Left cardiac atrium (tissue), 4 donors: ENCODE measurements at regions not wholly inside any gene's neighbourhood (a gene's known extent, or its start where the extent isn't known, plus 50 kb on each side); places are given as distances from the start of the nearest gene placed in this dataset.

Source experiments
- ATAC-seq, 2 donors: fragments of 200-7000 bp; cut with Tn5 transposase; one replicate each; pipeline ENCODE4 v1.9.1; 2020; ENCODE audit warnings: mild to moderate bottlenecking in 2 of 2, moderate library complexity in 2 of 2
- DNase-seq: peaks from one replicate; pipeline ENCODE4 v3.0.0-alpha.2; 2020
- intact Hi-C, 2 donors: fragments of 100-400 bp; cut with DNase I; formaldehyde crosslinking; loops; one replicate each; pipeline versions ENCODE4 v1.14.1 to v1.15.1; 2022 to 2023
- donor health status: DM: no; HTN: yes; CAD: no.
- donor health status: DM: no; HTN: yes; CAD: no; lungs with severe emphysema.
- donor health status: DM: yes; HTN: yes; CAD: no.
- donor health status: Dilated cardiomyopathy.

- intact Hi-C loops = no loop called here
- ATAC-seq (no peak), DNase-seq (no peak)
Measured at GRCh38 chr15:47333734-47334133, 383.6 kb upstream of the SEMA6D start.

GRCh38 chr15:47334805-47335535 lies 382.3 kb upstream of the SEMA6D start:
- DNase-seq = no peak
- no peak for ATAC-seq
- intact Hi-C loops = no loop called here

GRCh38 chr15:47337106-47337505 lies 380.2 kb upstream of the SEMA6D start:
- ATAC-seq (no peak), DNase-seq (no peak)
- intact Hi-C loops = no loop called here

- no peak for DNase-seq
- intact Hi-C loops = no loop called here
- no peak for ATAC-seq
Measured at GRCh38 chr15:47337836-47338235, 379.5 kb upstream of the SEMA6D start.

- no peak for ATAC-seq
- intact Hi-C loops = no loop called here
- DNase-seq = no peak
Measured at GRCh38 chr15:47338771-47339170, 378.5 kb upstream of the SEMA6D start.

GRCh38 chr15:47339800-47340570 lies 377.3 kb upstream of the SEMA6D start:
- DNase-seq (no peak), ATAC-seq (peak in 1 of 2 donors; percentile 63)
- intact Hi-C loops = no loop called here

- ATAC-seq (peak in 1 of 2 donors; percentile 41), DNase-seq (no peak)
- intact Hi-C loops = no loop called here
Measured at GRCh38 chr15:47340571-47340920, 376.8 kb upstream of the SEMA6D start.

GRCh38 chr15:47349179-47349578 lies 368.1 kb upstream of the SEMA6D start:
- DNase-seq (no peak), ATAC-seq (no peak)
- intact Hi-C loops = no loop called here

- DNase-seq (no peak), ATAC-seq (no peak)
- intact Hi-C loops = no loop called here
Measured at GRCh38 chr15:47351501-47351900, 365.8 kb upstream of the SEMA6D start.

GRCh38 chr15:47352217-47352616 lies 365.1 kb upstream of the SEMA6D start:
- intact Hi-C loops = no loop called here
- ATAC-seq (no peak), DNase-seq (no peak)

GRCh38 chr15:47355759-47356158 lies 361.5 kb upstream of the SEMA6D start:
- no peak for ATAC-seq
- intact Hi-C loops = no loop called here

GRCh38 chr15:47356297-47356696 lies 361.0 kb upstream of the SEMA6D start:
- DNase-seq (no peak), ATAC-seq (no peak)
- intact Hi-C loops = no loop called here

More at GRCh38 chr15:47355759-47356158, 361.5 kb upstream of the SEMA6D start:
- no peak for DNase-seq

GRCh38 chr15:47358876-47359275 lies 358.4 kb upstream of the SEMA6D start:
- DNase-seq (no peak), ATAC-seq (no peak)
- intact Hi-C loops = no loop called here

GRCh38 chr15:47360305-47360704 lies 357.0 kb upstream of the SEMA6D start:
- intact Hi-C loops = no loop called here
- no peak for DNase-seq
- ATAC-seq = no peak

- ATAC-seq = no peak
- intact Hi-C loops = no loop called here
Measured at GRCh38 chr15:47362118-47362905, 355.0 kb upstream of the SEMA6D start.

GRCh38 chr15:47363653-47364052 lies 353.7 kb upstream of the SEMA6D start:
- DNase-seq (no peak), ATAC-seq (no peak)
- intact Hi-C loops = no loop called here

More at GRCh38 chr15:47362118-47362905, 355.0 kb upstream of the SEMA6D start:
- DNase-seq = no peak

- no peak for ATAC-seq
Measured at GRCh38 chr15:47364230-47365141, 352.8 kb upstream of the SEMA6D start.

GRCh38 chr15:47366884-47367283 lies 350.4 kb upstream of the SEMA6D start:
- intact Hi-C loops = no loop called here
- peak; percentile 80 to 92 for ATAC-seq
- no peak for DNase-seq

More at GRCh38 chr15:47364230-47365141, 352.8 kb upstream of the SEMA6D start:
- intact Hi-C loops = no loop called here
- DNase-seq = no peak
